ENCODE measurements at regions not wholly inside any gene's neighbourhood (a gene's known extent, or its start where the extent isn't known, plus 50 kb on each side); places are given as distances from the start of the nearest gene placed in this dataset.

- DNase-seq: peak in 1 of 14 donors; percentile 2
Observed at GRCh38 chr12:93015871-93016751, 87.0 kb upstream of the EEA1 start.

GRCh38 chr12:93016752-93017350 is 87.8 kb upstream of the EEA1 start:
- DNase-seq: peak in 6 of 14 donors; percentile 5 to 39 (median 23)

DNA sequence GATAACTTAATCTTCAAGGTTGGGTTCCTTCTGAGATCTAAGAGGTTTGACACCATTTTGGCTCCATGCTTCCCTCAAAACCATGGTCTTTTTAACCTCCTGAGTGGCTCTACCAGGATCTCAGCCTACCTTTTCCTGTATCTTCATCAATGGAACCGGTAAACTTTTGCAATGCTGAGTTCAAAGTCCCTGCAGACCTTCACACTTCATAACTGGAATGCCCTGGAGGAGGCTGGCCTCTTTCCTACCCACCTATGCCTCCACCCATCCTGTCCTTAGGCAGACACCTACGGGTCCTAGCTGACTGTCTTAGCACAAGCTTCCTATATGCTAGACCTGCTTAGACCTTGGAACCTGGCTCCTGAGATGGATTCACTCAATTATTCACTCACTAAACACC is 89.5 kb upstream of the EEA1 start:
- no peak for DNase-seq

DNA sequence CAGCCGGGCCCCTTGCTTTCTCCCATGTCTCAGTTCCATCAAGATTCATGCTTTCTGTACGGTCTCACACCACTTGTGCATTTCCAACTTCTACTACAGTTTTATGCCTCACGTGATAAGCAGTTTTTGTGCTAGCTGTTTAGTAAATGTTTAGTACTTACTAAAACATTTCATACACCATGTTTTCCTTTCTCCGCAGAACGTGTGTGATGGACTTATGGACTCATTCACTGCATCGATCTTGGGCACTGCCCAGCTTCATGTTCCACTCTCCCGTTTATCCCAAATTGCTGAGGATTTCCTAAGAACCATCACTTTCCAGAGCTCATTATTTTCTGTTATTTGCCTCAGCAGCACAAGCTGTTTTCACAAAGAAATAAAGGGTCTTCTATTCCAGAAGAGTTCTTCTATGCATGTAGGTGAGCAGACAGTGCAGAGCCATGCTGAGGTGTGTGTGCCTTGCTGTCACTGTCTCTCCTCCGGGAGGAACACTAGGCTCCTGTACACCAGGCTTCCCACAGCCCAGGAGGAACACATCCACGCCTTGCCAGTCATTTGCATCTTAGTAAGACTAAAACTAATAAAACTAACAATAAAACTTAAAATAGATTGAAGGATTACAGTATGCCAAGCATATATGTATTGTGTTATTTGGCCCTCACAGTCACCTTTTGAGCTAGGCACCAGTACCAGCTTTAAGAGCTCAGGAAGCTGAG is 90.3 kb upstream of the EEA1 start:
- no peak for DNase-seq

GRCh38 chr12:93019975-93020630 is 91.0 kb upstream of the EEA1 start:
- DNase-seq: peak in 2 of 14 donors; percentile 2 to 5

GRCh38 chr12:93020631-93021597 is 91.8 kb upstream of the EEA1 start:
- DNase-seq: no peak

DNA sequence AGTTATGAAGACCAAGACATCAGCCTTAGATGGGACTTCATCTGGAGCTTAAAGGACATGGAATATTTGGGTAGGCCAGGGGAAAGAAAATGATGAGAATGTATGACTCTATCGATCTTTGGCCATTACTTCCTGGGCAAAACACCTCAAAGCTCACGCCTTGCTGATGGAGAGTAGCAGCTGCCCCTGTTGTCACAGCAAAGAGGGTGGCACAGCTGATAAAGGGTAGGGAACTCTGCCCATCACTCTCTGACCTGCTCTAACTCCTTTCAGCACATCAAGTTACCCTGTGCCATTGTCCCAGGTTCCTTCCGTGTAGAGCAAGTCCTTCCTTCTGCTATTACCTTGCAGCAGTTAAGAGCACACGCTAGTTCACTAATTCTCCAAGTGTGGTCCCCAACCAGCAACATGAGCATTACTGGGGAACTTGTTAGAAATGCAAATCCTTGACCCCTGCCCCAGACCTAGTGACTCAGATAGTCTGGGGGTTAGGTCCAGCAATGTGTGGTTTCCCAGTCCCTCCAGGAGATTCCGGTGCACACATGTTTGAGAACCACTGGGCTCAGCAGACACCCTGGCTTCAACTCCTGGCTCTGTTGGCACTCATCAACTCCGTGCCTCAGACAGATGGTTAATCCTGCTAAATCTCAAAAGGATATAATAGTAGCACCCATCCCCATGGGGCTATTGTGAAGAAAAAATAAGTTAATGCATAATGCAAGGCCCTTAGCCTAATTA is 93.7 kb upstream of the EEA1 start:
- no peak for DNase-seq

DNA sequence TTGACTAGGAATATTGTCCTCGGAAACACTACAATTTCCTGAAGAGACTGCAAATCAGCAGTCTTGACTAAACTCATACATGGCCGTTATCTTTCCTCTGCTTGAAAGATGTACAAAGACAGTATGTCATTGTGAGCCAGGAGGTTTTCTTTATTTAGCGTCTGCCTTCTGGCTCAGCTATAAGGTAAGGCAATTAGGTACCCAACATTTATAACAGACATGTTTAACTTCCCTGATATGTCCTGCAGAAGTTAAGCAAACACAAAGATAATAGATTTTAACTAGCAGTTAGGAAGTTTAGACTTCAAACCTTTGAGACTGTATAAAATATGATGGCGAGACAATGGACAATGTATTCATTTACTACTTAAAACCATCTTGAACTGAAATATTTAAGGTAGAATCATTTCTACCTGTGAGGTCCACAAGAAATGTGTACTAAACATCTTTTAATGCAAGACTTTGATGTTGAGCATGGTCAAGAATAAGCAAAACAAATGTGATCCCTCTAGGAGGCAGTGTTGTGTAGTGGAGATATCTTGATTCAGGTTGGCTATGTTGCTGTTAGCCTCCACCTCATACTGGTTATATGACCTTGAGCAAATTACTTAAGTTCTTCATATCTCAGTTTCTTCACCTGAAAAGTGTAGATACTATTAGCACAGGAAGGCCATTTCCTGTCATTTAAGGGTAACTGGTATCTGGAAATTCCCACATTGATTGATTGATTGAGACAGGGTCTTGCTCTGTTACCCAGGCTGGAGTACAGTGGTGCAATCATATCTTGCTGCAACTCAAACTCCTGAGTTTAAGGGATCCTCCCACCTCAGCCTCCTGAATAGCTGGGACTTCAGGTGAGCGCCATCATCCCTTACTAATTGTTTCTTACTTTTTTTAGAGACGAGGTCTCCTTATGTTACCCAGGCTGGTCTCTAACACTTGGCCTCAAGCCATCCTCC is 96.3 kb upstream of the EEA1 start:
- no peak for DNase-seq

GRCh38 chr12:93027041-93027440 is 97.9 kb upstream of the EEA1 start:
- no peak for DNase-seq

- no peak for DNase-seq
Observed at GRCh38 chr12:93029091-93029490, 100.0 kb upstream of the EEA1 start.

DNA sequence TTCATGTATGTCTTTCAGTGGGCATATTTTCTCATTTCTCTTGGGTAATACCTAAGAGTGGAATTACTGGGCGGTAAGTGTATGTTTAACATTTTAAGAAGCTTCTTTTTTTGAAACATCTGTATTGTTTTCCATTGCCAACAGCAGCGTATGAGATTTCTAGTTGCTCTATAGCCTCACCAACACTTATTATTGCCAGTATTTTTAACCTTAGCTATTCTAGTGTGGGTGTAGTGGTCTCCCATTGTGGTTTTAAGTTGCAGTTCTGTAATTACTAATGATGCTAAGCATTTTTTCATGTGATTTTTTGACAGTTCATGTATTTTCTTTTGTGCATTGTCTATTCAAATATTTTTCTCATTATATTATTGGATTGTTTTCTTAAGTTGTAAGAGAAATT is 101.9 kb upstream of the EEA1 start:
- DNase-seq: no peak

DNA sequence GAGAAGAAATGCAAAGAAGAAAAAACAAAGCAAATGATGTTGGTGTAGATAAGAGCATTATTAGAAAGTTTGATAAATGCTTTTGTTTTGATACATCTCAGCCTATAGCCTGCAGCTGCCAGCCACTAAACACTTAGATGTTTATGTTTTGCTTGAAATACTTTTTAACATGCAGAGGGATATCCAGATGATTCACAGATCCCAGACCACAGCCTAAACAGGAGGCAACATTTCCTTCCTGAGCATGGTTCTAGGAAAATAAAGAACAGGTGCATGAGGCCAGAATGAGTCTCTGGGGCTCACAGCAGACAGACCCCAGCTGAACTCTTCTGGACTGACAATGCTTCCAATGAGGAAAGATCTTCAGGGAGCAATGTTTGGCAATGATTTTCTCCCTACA is 103.7 kb upstream of the EEA1 start:
- DNase-seq: no peak

DNA sequence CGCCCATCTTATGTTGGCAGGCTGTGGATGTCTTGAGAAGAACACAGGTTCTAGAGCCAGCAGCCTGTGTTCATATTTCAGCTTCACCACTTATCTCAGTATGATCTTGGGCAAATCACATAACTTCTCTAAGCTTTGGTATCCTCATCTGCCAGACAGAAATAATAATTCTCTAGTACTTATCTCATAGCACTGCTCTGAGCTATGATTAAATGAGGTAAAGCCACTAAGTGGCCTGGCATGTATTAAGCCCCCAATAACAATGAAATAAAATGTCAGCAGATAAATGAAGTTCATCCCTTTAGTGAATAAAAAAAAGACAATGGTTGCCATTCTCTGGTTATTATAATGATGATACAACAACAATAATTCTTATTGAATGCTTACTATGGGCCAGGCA is 104.9 kb upstream of the EEA1 start:
- no peak for DNase-seq

GRCh38 chr12:93039062-93039461 is 110.0 kb upstream of the EEA1 start:
- DNase-seq: no peak

DNA sequence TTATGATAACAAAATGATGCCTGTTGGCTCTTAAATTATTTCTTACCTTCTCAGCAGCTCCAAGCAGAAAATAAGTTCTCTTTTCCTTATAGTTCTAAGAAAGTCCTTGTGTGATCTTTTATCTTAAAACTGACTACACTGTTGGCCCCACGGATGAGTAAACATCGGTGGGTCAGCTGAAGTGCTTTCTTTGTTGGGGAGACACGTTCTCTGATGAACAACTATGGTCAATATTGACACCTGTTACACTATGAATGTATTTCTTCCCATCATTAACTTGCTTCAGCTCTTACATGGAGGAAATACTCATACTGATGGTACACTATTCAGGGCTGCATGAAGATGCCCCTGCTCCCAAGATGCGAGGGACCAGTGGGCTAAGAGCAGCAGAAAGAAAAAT is 110.8 kb upstream of the EEA1 start:
- no peak for DNase-seq

- DNase-seq: no peak
Observed at GRCh38 chr12:93040367-93040766, 111.3 kb upstream of the EEA1 start.

DNA sequence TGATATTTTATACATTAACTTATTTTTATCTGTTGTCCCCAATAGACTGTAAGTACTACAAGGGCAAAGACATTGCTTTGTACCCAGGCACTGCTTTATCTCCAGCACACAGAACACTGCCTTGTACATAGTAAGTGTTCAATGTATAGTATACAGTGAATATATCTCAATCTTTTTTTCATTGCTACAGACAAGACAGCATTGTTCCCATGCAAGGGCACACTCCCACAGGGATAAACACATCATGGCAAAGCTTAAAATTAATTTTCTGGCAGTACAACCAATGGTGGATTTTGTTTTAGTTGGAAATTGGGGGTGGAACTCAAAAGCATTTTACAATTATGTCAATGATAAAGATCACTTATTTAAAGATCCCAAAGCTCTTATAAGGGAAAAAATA is 112.3 kb upstream of the EEA1 start:
- no peak for DNase-seq

DNA sequence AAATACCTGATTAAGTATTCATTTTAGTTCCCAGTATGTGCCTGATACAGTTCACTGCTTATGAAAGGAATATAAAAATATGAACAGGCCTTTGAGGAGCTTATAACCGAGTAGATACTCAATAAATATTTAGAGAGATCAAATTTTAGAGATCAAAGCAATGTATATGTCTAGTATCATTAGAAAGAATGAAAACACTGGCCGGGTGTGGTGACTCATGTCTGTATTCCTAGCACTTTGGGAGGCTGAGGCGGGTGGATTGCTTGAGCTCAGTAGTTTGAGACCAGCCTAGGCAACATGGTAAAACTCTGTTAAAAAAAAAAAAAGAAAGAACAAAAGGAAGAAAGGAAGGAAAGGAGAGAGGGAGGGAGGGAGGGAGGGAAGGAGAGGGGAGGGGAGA is 113.2 kb upstream of the EEA1 start:
- DNase-seq: no peak

DNA sequence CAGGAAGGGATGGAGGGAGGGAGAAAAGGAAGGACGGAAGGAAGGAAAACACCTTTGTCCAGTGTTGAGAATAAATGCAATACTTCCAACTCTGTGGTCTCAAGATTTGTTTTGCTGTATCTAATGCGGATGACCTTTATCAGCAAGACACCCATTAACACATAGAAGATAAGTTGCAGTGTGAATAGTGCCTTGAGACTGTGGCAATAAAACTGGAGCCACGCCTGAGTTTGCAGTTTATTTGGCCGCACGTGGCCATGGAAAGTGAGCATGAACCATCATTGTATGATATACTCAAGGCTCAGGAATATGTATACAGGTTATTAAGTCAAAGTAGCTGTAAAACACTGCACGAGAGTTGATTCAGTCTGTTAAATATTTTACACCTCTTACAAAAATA is 113.6 kb upstream of the EEA1 start:
- DNase-seq: no peak

Measured in C1 segment of cervical spinal cord (tissue), 14 donors.